ENCODE measurements at regions not wholly inside any gene's neighbourhood (a gene's known extent, or its start where the extent isn't known, plus 50 kb on each side); places are given as distances from the start of the nearest gene placed in this dataset.

DNA sequence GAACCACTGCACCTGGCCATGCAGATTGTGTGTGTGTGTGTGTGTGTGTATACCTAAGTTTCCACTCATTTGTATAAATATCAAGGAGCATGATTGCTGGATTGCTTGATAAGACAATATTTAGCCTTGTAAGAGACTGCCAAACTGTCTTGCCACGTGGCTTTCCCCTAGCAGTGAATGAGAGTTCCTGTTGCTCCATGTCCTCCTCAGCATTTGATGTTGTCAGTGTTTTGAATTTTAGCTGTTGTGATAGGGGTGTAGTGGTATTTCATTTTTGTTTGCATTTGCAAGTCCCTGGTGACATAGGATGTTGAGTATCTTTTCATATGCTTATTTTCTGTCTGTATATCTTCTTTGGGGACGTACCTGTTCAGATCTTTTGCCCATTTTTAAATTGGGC is 99.0 kb upstream of the ZNF536 start:
- TF ChIP-seq GATA3 (IDR thresholded peaks at IDR 0.05; ENCODE audit: low read depth, low read length) = no peak
- TF ChIP-seq GATA2 (IDR thresholded peaks at IDR 0.05; ENCODE audit: low read depth, low read length) = no peak

Data from SH-SY5Y (cell line).